ENCODE measurements at regions not wholly inside any gene's neighbourhood (a gene's known extent, or its start where the extent isn't known, plus 50 kb on each side); places are given as distances from the start of the nearest gene placed in this dataset.
A peak's percentile ranks its signal among the peaks of the same experiment; 100 is the strongest.

DNA sequence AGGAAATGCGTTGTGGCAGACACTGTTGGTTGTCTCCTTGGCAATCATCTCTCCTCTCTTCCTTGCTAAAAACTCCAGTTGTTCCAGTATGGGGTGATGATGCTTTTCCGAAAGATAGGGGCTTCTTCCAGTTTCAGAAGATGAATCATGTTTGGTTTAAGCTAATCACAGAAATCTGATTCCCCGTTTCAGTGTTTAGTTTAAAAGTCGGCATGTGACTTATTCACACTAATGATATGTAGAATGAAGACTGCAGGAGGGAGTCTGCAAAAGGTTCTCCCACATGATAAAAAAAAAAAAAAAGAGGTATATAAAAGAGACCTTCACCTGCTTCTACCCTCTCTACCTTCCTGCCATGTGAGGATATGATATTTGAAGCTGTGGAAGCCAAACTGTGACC is 239.0 kb upstream of the SIX2 start:
- no peak for DNase-seq

DNA sequence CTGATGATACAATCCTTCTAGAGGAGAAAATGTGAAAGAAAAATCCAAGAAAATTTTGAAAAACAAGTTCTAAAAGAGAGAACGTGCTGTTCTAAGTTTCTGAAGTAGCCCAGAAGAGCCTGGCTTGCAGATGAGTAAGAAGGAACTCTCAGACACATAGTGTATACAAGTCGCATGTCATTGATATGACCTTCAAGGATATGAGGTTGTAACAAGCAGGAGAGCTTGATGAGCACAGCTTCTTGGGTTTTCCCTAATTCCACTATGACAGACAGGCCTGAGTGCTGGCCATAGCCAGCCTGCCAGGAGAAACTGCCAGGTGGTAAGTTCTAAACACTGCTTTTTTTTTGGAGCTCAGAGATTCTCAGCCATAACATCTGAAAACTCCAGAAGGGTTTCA is 235.7 kb upstream of the SIX2 start:
- DNase-seq: no peak

DNA sequence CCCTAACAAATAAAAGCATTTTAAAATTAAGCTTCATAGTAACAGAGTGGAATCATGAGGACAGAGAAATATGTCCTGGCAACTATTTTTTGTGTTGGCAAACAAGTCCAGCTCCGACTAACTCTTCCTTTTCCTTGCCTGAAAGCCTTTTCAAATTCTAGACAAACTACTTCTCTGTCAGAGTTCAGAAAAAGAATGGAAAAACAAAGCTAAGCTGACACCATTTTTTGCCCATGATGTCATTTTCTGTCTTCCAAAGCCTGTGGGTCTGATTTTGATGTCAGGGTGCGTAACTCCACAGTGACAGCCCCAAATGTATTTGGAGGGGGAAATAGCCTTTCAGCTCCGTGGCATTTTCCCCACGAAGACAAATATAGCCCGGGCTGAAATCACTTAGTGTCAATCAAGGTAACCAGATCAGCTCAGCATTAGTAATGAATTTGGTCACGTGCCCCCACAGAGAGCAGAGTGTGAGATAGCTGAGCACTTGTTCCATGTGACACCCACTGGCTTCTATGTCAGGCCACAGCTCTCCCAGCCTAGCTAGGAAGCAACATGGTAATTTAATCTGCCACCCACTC is 233.0 kb upstream of the SIX2 start:
- DNase-seq: no peak

DNA sequence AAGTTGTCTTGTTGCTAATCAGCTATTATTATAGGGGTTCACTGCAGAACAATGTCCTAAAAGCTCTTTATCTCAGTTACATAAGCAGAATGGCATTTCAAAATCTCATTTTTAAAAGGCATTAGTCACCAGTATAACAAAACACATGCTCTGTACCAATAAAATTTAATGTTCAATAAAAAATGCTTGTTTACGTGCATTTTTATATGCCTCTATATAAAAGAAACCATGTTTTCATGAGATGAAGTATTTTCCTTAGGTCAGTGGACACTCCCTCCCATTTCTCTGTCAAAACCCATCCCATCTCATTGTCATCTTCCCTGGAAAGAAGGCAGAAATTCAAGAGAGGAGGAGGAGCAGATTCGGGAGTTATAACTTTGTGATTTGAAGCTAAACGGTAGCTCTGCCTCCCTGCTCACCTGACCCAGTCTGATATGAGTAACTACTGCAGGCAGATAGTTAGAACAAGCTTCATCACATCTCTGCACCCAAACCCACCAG is 231.9 kb upstream of the SIX2 start:
- DNase-seq: no peak

DNA sequence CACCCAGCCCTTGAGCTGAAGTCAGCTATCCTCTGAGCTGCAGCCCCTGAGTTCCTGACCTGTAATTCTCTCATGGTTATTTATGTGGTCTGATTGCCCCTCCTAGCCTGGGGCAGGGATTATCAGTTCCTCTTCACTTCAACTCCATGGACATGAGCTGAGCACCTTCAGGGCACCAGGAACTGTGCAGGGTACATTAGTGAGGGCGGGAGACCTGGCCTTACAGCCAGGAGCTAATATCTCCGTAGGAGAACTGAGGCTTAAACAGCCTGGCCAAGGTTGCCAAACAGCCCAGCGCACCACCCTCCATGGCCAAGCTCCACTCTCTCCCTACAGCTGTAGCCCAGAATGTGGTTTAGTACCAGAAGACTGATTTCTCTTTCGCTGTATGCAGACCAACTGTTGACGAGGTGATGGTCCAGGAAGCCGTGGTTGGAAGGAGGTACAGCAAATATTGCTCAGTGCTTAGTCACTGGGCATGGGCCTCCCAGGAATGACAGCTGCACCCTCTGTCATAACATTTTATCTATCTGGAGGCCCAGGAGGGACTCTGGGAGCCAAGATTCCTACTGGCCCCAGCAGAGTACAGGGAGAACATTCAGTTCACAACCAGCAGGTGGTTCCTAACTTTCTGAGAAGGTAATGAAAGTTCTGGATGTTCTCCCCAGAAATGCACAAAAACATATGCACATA is 228.7 kb upstream of the SIX2 start:
- peak; percentile 83 for DNase-seq

DNA sequence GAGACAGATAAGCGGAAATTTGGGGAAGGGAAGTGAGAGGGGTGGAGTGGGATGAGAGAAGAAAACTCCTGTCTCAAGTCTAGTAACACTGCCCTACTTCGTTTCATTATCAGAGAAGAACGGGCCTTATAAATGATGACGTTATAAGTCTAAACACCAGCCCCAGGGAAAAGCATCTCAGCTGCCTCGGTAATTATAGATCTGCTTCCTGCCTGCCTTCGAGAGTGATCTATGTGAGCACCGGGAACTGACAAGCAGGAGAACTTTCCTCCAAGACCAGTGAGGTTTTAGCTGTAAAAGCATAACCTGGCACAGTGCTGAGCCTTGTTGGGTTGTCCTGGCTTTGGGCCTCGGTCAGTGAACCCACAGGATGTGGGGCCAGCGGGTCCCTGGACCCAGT is 227.9 kb upstream of the SIX2 start:
- no peak for DNase-seq

DNA sequence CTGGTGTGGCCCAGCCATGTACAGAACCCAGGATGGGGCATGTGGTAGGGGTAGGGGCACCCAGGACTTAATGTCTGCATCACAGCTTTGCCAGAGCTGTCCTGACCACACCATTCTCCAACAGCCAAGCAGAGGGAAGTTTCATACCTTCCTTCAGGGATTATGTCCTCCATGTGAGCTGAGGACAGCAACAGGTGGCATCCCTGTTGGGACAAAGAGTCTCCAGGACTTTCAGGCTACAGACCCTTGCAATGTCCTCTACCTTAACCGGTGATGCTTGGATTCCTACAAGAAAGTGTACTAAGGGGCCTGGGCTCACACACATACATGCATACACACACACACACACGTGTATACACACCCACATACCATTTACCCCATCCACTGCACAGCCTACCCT is 227.0 kb upstream of the SIX2 start:
- DNase-seq: no peak

DNA sequence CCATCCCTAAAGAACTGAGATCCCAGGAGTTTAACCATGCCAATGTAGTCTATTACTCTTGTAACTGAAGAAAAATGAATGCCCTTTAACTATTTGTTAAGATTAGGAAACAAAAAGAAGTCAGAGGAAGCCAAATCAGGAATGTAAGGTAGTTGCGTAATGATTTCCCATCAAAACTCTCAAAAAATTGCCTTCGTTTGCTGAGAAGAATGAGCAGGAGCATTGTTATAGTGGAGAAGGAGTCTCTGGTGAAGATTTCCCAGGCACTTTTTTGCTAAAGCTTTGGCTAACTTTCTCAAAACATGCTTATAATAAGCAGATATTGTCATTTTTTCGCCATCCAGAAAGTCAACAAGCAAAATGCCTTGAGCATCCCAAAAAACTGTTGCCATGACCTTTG is 224.0 kb upstream of the SIX2 start:
- DNase-seq: no peak

DNA sequence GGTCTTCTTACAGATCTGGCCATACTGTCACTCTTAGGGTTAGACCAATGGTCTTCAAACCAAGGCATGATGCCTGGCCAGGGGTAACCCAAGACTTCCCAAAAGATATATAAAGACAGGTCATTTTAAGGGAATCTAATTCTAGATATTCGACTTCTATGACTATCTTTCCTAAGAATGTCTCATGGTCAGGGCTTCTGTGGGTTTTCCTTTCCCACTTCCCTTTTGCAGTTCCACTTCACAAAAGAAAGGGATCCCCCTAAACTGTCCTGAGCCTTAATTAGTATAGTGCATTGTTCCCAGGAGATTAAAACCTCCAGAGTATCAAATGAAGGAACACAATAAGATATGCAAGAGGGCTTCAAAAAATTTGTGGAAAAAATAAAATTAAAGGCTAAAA is 223.6 kb upstream of the SIX2 start:
- no peak for DNase-seq

DNA sequence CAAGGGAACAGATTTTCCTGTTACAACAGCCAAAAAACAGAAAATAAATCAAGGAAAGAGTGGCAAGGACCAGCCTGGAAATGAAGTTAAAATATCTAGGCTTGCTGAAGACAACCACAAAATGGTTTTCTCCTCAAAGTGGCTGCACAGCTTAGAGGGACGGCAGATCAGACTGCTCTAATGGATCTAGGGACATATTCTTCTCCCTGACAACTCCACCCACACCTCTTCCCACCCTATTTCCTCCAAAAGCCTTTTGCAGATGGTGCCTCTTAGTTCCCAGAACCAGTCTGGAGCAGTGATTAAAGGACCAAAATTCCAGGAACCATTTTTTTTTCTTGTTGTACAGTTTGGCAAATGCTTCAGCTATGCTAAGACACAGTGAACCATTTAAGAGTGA is 220.2 kb upstream of the SIX2 start:
- no peak for DNase-seq

DNA sequence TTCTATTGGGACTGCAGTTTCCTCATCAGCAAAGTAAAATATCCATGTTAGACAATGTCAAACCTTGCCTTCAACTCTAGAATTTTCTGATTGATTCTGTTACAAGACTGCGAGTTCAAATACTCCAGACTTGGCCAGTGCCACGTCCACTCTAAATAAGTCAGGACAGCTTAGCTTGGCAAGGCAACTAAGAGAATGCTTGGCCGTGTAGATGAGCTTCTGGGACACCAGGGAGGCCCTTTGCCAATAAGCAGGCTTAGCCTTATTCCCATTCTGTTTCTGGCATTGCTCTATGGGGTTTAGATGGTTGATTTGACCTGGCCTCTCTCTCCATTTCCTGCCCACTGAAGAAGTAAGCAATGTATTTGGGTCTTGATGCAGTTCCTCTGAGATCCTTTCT is 218.1 kb upstream of the SIX2 start:
- DNase-seq: no peak

DNA sequence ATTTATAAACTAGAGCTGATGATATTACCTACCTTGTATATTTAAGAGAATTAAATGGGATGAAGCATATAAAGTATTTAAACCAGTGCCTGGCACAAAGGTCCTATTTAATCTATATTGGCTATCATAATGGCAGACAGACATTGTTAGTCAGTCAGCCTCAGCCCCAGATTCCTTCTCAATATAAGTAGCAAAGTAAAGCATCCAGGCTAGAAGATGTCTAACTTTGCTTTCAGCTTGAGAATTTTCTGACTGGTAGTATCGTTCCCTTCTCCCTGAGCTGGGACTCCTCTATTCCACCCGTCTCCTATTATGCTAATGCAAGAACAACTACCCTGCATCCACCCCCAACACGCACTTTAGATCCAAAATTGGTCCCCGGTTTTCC is 215.7 kb upstream of the SIX2 start:
- DNase-seq: no peak

DNA sequence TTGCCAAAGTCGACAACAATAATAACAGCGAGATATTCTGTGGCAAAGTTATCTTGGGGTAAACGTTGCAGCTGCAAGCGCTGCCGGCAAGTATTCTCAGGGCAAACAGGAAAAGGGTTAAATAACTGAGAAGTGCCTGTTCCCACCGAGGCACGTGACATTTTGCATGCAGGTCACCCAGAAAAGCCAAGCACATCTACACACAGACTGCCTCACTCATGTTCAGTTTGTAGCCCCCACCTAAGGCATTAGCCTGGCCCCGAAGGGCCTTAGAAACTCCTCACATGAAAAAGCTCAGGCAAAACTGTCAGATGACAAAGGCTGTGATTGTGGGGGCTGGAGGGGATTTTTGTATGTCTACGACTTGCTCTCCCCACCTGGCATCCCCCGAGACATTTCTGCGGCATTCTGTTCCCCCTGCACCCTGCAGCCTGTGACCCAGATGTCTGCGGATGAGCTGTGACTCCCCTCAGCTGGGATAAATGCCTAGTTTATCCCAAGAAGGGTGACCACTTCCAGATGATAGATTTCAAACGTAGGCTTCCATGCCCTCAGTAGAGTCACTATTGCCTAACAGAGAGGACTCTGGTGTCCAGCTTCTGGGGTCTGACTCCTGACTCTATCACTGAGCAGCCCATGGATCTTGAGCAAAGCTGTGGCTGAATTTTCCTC is 215.2 kb upstream of the SIX2 start:
- no peak for DNase-seq

DNA sequence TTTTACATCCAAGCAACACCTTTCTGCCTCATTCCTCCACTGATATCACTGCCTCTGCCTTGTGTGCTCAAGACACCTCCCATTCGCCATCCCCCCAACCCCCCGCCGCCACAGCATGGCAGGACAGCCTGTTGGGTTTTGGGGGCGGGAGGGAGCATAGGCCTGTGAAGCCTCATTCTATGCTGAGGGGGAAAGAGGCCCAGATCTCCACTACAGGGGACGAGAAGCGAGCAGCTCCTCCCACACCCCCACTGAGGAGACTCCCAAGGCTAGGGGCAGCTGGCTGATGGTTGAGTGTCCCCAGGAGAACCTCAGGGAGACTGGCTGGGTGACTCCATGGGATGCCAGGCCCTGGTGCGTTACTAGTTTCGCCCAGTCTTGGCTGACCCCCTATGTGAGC is 214.3 kb upstream of the SIX2 start:
- no peak for DNase-seq

DNA sequence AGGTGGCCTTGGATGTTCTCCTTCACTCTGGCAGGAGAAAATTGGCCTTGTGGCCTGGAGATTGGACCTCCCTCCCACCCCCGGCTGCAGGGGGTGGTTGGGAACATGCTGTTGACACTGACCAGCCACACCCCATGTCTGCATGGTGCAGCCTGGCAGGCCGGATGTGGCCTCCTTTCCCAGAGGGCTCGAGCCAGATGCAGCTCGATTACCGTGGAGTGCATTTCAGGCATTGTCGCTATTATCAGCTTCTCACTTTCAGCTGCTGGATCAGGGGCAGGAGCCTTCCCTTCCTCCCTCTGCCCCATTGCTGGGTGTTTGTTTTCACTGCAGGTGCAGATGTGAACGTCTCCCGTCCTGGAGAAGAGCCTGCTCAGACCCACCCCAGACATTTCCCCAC is 211.0 kb upstream of the SIX2 start:
- DNase-seq: no peak

DNA sequence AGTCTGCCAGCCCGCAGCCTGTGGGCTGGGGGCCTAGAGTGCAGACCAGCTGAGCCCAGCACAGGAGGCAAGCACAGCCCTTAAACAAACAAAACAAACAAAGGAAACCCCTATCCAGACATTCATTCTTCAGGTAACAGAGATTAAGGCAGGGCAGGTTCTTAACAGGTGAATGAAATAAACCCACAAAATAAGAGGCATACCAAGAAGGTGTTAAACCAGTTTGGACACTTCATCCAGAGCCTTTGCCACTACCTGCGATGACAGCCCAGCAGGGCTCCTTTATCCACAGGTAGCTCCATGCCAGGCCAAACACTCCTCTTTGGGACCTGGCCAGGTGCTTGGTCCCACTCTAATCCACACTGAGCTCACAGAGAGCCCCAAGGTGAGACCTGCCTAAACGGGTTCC is 209.7 kb upstream of the SIX2 start:
- no peak for DNase-seq

DNA sequence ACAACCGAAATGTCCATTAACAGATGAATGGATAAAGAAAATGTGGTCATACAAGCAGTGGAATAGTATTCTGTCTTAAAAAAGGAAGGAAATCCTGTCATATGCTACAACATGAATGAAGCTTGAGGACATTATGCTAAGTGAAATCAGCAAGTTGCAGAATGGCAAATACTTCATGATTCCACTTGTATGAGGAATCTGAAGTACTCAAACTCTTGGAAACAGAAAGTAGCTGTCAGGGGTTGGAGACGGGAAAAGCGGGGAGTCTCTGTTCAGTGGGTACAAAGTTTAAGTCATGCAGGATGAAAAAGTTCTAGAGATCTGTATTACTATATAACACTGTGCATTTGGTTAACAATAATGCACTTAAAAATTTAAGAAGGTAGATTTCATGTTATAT is 209.0 kb upstream of the SIX2 start:
- DNase-seq: no peak

DNA sequence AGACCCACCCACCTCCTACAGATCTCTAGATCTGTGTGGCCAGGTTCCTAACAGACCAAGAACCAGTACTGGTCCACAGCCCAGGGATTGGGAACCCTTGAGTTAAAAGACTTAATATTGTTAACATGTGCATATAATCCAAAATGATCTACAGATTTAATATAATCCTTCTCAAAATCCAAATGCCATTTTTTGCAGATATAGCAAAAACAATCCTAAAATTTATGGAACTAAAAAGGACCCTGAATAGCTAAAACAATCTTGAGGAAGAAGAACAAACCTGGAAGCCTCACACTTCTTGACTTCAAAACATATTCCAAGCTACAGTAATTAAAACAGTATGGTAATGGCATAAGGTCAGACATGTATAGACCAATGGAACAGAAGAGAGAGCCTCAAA is 206.9 kb upstream of the SIX2 start:
- no peak for DNase-seq

DNA sequence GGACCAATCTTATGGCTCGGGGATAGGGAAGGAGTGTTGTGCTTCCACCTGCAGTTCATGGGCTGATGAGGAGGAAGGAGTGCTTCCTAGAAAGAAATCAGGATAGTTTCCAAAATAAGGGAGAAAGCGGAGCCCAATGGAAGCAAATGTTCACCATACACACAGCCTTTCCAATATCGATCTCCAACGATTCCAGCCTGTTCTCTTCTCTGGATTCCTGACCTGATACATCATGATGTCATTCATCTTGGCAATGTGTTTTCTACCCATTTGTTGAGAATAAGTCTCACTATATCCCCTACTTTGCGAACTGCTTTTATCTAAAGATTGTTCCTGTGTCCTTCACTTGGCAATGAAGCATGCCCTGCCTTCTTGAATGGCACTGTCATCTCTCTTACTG is 205.3 kb upstream of the SIX2 start:
- DNase-seq: no peak

DNA sequence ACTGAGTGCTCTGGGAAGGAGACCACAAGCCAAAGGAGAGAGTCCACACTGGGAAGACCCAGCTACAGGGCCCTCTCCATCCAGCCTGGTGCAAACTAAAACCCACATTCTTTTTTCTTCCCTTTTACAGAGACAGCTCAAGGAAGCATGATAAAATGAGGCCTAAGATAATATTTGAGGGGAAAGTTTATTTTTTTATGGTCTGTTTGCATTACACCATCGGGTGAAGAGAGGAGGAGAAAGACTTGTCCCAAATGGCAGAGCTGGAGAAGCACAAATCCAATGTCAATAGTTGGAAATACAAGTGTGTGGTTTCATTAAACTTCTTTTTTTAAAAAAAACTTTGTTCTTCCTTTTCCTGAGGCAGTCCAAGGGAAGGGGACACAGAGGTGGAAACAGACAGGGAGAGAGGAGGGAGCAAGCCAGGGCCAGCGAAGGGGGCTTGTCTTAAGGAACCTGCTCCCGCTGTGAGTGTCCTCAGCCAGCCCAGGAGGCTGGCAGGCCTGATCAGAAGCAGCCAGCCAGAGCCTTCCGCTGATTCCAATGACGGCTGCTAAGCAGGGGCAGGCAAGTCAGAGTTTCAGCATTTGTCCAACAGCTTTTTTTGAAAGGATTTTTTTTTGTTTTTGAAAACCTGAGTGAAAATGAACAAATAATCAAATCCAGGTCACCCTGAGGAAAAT is 203.8 kb upstream of the SIX2 start:
- no peak for DNase-seq

DNA sequence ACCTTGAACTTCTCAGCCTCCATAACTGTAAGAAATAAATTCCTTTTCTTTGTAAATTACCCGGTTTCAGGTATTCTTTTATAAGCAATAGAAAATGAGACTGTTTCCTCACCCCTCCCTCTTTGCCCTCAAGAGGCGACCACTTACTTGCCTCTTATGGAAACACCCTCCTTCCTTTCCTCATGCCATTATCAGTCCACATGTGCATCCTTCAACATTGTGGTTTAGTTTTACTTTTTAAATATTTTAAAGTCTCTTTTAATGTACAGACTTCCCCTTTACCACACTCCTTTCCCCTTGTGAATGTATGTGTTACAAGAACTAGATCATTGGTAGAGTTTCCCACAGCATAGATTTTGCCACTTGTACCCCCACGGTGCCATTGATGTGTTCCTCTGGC is 202.4 kb upstream of the SIX2 start:
- DNase-seq: no peak

DNA sequence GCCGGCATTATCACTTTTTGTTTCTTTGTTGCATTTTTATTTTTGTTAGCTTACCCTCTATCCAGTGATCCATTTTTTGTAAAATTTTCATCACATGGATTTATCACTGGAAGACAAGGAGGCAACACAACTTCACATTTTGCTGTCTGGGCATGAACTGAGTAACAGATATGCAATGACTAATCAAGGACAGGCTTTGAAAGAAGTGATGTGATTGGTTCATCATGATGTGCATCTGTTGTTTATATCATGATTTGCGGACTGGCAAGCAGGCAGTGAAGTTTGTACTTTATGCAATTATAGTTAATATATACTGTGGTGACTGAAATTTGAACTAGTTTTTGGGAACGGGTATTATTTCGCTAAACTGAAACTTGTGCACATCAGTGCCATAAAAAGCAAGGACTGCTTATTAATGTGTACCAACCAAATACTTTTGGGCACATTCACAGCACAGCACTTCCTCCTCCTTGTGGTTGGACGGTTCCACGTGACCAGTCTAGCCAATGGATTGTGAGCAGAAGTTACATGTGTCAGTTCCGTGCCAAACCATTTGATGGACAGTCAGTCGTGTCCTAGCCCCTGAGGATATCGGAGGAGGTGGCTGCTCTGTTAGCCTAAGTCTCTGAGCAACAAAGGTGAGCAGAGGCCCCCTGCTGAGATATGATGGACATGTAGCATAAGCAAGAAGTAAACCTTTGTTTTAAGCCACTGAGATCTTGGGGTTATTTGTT is 201.4 kb upstream of the SIX2 start:
- peak; percentile 22 for DNase-seq

DNA sequence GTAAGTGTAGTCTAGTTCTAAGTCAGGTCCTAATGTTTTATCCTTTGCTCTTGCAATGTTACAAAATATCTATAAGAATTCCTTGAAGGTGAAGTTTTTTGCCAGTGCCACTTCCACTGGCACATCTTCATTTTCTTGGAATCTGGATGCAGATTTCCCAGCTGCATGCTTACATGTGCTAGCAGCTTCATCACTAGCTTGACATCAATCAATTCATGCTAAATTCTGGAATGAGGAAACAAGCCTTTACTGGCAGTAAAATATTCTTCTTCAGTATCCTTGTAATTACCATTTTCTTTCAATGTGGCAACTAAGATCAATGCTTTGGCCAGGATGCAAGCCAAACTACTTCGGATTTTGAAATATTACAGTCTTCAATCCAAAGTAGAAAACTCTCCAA is 200.6 kb upstream of the SIX2 start:
- DNase-seq: no peak

Measured in fibroblast of skin of abdomen (primary cell).